Islet of Langerhans (tissue), 1 donor: ENCODE measurements at regions not wholly inside any gene's neighbourhood (a gene's known extent, or its start where the extent isn't known, plus 50 kb on each side); places are given as distances from the start of the nearest gene placed in this dataset.
"Not testable (repeated sequence)": the region's sequence is repeated elsewhere in the genome, so short reads cannot be mapped to it uniquely, and the experiment has no call there.

Experiments used
- FAIRE-seq: peaks from one replicate; lab custom pipeline; 2011; peaks lifted over from hg19 to GRCh38; lab: Jason Lieb, UNC

GRCh38 chr5:45062044-45062443, 253.3 kb downstream of the MRPS30 start:
- no peak for FAIRE-seq

GRCh38 chr5:45081082-45081481, 272.3 kb downstream of the MRPS30 start:
- FAIRE-seq: no peak

GRCh38 chr5:45089870-45090269, 281.1 kb downstream of the MRPS30 start:
- FAIRE-seq: no peak

- no peak for FAIRE-seq
Measured at GRCh38 chr5:45093377-45093776, 284.6 kb downstream of the MRPS30 start.

GRCh38 chr5:45094876-45095440, 286.2 kb downstream of the MRPS30 start:
- no peak for FAIRE-seq

- no peak for FAIRE-seq
Measured at GRCh38 chr5:45098483-45098882, 289.7 kb downstream of the MRPS30 start.

GRCh38 chr5:45101146-45101545, 292.4 kb downstream of the MRPS30 start:
- no peak for FAIRE-seq

- no peak for FAIRE-seq
Measured at GRCh38 chr5:45105491-45105994, 296.8 kb downstream of the MRPS30 start.

- no peak for FAIRE-seq
Measured at GRCh38 chr5:45109062-45109461, 300.3 kb downstream of the MRPS30 start.

GRCh38 chr5:45109636-45110035, 300.9 kb downstream of the MRPS30 start:
- no peak for FAIRE-seq

- FAIRE-seq: no peak
Measured at GRCh38 chr5:45110399-45110798, 301.7 kb downstream of the MRPS30 start.

- FAIRE-seq: no peak
Measured at GRCh38 chr5:45113726-45114125, 305.0 kb downstream of the MRPS30 start.

GRCh38 chr5:45132972-45133371, 324.2 kb downstream of the MRPS30 start:
- no peak for FAIRE-seq

- no peak for FAIRE-seq
Measured at GRCh38 chr5:45162974-45163373, 354.2 kb downstream of the MRPS30 start.

GRCh38 chr5:45171563-45171962, 362.8 kb downstream of the MRPS30 start:
- no peak for FAIRE-seq

- not testable (repeated sequence) for FAIRE-seq
Measured at GRCh38 chr5:45172634-45173033, 363.9 kb downstream of the MRPS30 start.

- FAIRE-seq: no peak
Measured at GRCh38 chr5:45179686-45180085, 370.9 kb downstream of the MRPS30 start.

- FAIRE-seq: no peak
Measured at GRCh38 chr5:45189042-45189441, 380.3 kb downstream of the MRPS30 start.

- no peak for FAIRE-seq
Measured at GRCh38 chr5:45189481-45189880, 380.7 kb downstream of the MRPS30 start.

- no peak for FAIRE-seq
Measured at GRCh38 chr5:45195026-45195425, 386.3 kb downstream of the MRPS30 start.
